RCC 7860 (cell line): ENCODE measurements at regions not wholly inside any gene's neighbourhood (a gene's known extent, or its start where the extent isn't known, plus 50 kb on each side); places are given as distances from the start of the nearest gene placed in this dataset.

Experiments
- DNase-seq: peaks from one replicate; pipeline ENCODE4 v3.0.0-alpha.2; 2015; ENCODE audit warnings: low spot score
- FAIRE-seq: peaks from 2 replicates; lab custom pipeline; 2012; peaks lifted over from hg19 to GRCh38; lab: Jason Lieb, UNC

- no peak for FAIRE-seq
Measured at GRCh38 chr6:79864421-79864820, 82.9 kb downstream of the ELOVL4 start.

GRCh38 chr6:79864001-79864400 is 83.4 kb downstream of the ELOVL4 start:
- DNase-seq, result no peak
- FAIRE-seq, result no peak

More at GRCh38 chr6:79864421-79864820, 82.9 kb downstream of the ELOVL4 start:
- no peak for DNase-seq

GRCh38 chr6:79863566-79863965 is 83.8 kb downstream of the ELOVL4 start:
- FAIRE-seq (no peak), DNase-seq (no peak)

GRCh38 chr6:79862711-79863110 is 84.6 kb downstream of the ELOVL4 start:
- FAIRE-seq, result no peak
- DNase-seq, result no peak

GRCh38 chr6:79862126-79862525 is 85.2 kb downstream of the ELOVL4 start:
- no peak for DNase-seq

GRCh38 chr6:79861023-79861422 is 86.3 kb downstream of the ELOVL4 start:
- FAIRE-seq, result no peak

More at GRCh38 chr6:79862126-79862525, 85.2 kb downstream of the ELOVL4 start:
- no peak for FAIRE-seq

GRCh38 chr6:79847426-79847825 is 99.9 kb downstream of the ELOVL4 start:
- FAIRE-seq (no peak), DNase-seq (no peak)

More at GRCh38 chr6:79861023-79861422, 86.3 kb downstream of the ELOVL4 start:
- DNase-seq, result no peak

- no peak for FAIRE-seq
- DNase-seq, result no peak
Measured at GRCh38 chr6:79842376-79843040, 104.8 kb downstream of the ELOVL4 start.

GRCh38 chr6:79841577-79842375 is 105.6 kb downstream of the ELOVL4 start:
- DNase-seq (no peak), FAIRE-seq (no peak)

GRCh38 chr6:79838851-79839250 is 108.5 kb downstream of the ELOVL4 start:
- no peak for DNase-seq

GRCh38 chr6:79833964-79834284 is 113.4 kb downstream of the ELOVL4 start:
- DNase-seq, result no peak
- FAIRE-seq, result no peak

More at GRCh38 chr6:79838851-79839250, 108.5 kb downstream of the ELOVL4 start:
- no peak for FAIRE-seq

GRCh38 chr6:79833264-79833963 is 113.9 kb downstream of the ELOVL4 start:
- DNase-seq (no peak), FAIRE-seq (no peak)

GRCh38 chr6:79832723-79833122 is 114.6 kb downstream of the ELOVL4 start:
- DNase-seq, result no peak
- FAIRE-seq, result no peak

GRCh38 chr6:79824202-79824601 is 123.2 kb downstream of the ELOVL4 start:
- no peak for FAIRE-seq

GRCh38 chr6:79821859-79822258 is 125.5 kb downstream of the ELOVL4 start:
- no peak for DNase-seq
- FAIRE-seq, result no peak

More at GRCh38 chr6:79824202-79824601, 123.2 kb downstream of the ELOVL4 start:
- no peak for DNase-seq

- DNase-seq, result no peak
- no peak for FAIRE-seq
Measured at GRCh38 chr6:79818471-79818870, 128.9 kb downstream of the ELOVL4 start.

GRCh38 chr6:79814940-79815339 is 132.4 kb downstream of the ELOVL4 start:
- no peak for FAIRE-seq
- no peak for DNase-seq

- DNase-seq, result no peak
- peak; percentile 48 for FAIRE-seq
Measured at GRCh38 chr6:79813854-79814709, 133.3 kb downstream of the ELOVL4 start.

GRCh38 chr6:79813143-79813850 is 134.1 kb downstream of the ELOVL4 start:
- no peak for FAIRE-seq
- DNase-seq, result no peak

- no peak for FAIRE-seq
- DNase-seq, result no peak
Measured at GRCh38 chr6:79812195-79812594, 135.2 kb downstream of the ELOVL4 start.
